GM19395 (cell line): ENCODE measurements at regions not wholly inside any gene's neighbourhood (a gene's known extent, or its start where the extent isn't known, plus 50 kb on each side); places are given as distances from the start of the nearest gene placed in this dataset.

ENCODE experiments used
- ATAC-seq: cut with Tn5 transposase; IDR thresholded peaks from one replicate; pipeline ENCODE4 v1.9.1; 2021; ENCODE audit warnings: mild to moderate bottlenecking, moderate library complexity; ENCODE audit not compliant: unreplicated experiment

- ATAC-seq = no peak
Measured at GRCh38 chr7:22962775-22963350, 51.1 kb downstream of the HYCC1 start.

- ATAC-seq = no peak
Measured at GRCh38 chr7:22958742-22959141, 55.2 kb downstream of the HYCC1 start.

GRCh38 chr7:22954251-22954650 is 59.7 kb downstream of the HYCC1 start:
- no peak for ATAC-seq

GRCh38 chr7:22952306-22953015 is 61.5 kb downstream of the HYCC1 start:
- no peak for ATAC-seq

- ATAC-seq = no peak
Measured at GRCh38 chr7:22949944-22950343, 64.0 kb downstream of the HYCC1 start.

- no peak for ATAC-seq
Measured at GRCh38 chr7:22949221-22949620, 64.7 kb downstream of the HYCC1 start.

- ATAC-seq = no peak
Measured at GRCh38 chr7:22948770-22949169, 65.2 kb downstream of the HYCC1 start.

- ATAC-seq = no peak
Measured at GRCh38 chr7:22945584-22945983, 68.3 kb downstream of the HYCC1 start.

- ATAC-seq = no peak
Measured at GRCh38 chr7:22944510-22944909, 69.4 kb downstream of the HYCC1 start.

GRCh38 chr7:22944022-22944421 is 69.9 kb downstream of the HYCC1 start:
- ATAC-seq = no peak

- no peak for ATAC-seq
Measured at GRCh38 chr7:22942191-22942590, 71.7 kb downstream of the HYCC1 start.

GRCh38 chr7:22939842-22940241 is 74.1 kb downstream of the HYCC1 start:
- ATAC-seq = no peak

- no peak for ATAC-seq
Measured at GRCh38 chr7:22937946-22938345, 76.0 kb downstream of the HYCC1 start.

- ATAC-seq = no peak
Measured at GRCh38 chr7:22936246-22936645, 77.7 kb downstream of the HYCC1 start.

- no peak for ATAC-seq
Measured at GRCh38 chr7:22935269-22935668, 78.7 kb downstream of the HYCC1 start.

GRCh38 chr7:22934473-22935065 is 79.4 kb downstream of the HYCC1 start:
- no peak for ATAC-seq

- ATAC-seq = no peak
Measured at GRCh38 chr7:22934023-22934422, 79.9 kb downstream of the HYCC1 start.

GRCh38 chr7:22932896-22933295 is 81.0 kb downstream of the HYCC1 start:
- no peak for ATAC-seq

- ATAC-seq = no peak
Measured at GRCh38 chr7:22931011-22931410, 82.9 kb downstream of the HYCC1 start.

GRCh38 chr7:22922307-22922706 is 91.6 kb downstream of the HYCC1 start:
- no peak for ATAC-seq

GRCh38 chr7:22921386-22922086 is 92.4 kb downstream of the HYCC1 start:
- ATAC-seq = no peak

GRCh38 chr7:22920672-22921071 is 93.3 kb downstream of the HYCC1 start:
- ATAC-seq = no peak
